ENCODE measurements at regions not wholly inside any gene's neighbourhood (a gene's known extent, or its start where the extent isn't known, plus 50 kb on each side); places are given as distances from the start of the nearest gene placed in this dataset.
A peak's percentile ranks its signal among the peaks of the same experiment; 100 is the strongest.
"Not testable (repeated sequence)": the region's sequence is repeated elsewhere in the genome, so short reads cannot be mapped to it uniquely, and the experiment has no call there.

DNA sequence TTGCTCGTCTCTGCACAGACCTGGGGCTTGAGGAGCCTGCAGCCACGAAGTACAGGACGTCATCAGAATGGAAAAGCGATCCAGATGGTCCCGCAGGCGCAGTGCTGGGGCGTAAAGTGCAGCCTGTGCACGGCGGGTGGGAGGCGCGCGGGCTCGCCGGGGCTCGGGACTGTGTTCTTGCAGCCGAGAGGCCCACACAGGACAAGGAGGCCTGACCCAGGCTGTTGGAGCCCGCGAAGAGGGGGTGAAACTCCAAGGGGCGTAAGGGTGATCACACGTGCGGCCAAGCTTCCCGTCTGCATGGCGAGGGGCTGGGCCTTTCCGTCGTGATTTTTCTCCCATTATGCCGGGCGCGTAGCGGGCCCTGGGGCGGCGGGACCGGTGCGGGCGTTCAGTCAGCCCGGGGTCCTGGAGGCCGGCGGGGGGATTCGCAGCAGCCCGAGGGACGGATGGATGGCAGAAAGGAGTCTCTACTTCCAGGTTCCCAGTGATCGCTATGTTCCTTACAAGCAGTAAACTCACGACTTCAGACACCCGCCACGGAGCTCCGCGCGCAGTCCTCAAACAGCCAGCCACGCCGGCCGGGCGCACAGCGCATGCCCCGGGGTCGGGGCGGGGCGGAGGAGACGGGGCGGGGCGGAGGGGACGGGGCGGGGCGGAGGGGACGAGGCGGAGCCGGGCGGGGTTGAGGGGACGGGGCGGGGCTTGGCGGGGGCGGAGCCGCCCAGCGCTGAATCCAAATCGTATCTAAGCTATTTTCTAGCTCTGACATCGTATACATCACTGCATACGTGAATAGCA lies 141.0 kb upstream of the KCNJ18 start:
- DNase-seq (ENCODE audit: low spot score) = peak; percentile 79

DNA sequence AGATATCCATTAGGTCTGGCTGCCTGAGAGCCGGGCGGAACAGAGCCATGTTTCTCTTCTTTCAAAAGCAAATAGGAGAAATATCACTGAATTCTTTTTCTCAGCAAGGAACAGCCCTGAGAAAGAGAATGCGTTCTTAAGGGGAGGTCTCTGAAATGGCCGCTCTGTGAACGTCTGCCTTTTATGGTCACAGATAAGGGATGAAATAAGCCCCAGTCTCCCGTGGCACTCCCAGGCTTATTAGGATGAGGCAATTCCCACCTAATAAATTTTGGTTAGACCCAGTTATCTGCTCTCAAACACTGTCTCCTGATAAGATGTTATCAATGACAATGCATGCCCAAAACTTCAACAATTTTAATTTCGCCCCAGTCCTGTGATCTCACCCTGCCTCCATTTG lies 133.4 kb upstream of the KCNJ18 start:
- not testable (repeated sequence) for DNase-seq (ENCODE audit: low spot score)

DNA sequence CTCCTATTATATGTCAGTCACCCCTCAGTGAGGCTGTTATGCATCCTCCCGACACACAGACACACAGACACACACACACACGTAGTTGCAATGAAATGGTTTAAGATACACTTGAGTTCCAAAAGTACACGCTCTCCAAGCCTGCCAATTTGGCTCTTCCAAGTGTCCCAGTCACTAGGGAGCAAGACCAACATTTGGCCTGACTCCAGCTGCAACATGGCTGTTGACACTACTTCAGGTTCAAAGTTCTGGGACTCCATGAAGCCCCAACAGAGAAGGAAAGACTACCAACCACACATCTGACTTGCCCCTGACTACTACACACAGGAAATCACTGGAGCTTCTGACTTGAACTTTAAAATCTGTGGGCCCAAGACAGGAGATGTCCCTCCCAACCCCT lies 128.1 kb upstream of the KCNJ18 start:
- no peak for DNase-seq (ENCODE audit: low spot score)

DNA sequence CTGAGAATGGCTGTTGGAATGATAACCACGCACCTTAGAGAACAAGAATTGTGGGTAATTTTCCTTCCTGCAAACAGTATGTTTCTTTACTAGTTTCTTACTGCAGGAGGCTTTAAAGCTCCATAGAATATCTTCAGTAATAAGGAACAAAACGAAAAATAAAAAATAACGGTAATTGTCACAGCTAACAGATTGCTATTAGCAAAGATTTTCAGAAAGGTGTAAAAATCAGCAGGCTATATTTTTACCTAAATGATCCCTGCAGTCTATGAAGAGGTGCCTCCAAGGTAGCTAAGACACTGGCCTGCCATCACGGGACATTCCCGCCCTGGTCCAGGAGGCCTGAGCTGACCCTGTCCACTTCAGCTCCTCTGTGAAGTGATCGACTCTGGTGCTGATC lies 127.6 kb upstream of the KCNJ18 start:
- DNase-seq (ENCODE audit: low spot score) = not testable (repeated sequence)

DNA sequence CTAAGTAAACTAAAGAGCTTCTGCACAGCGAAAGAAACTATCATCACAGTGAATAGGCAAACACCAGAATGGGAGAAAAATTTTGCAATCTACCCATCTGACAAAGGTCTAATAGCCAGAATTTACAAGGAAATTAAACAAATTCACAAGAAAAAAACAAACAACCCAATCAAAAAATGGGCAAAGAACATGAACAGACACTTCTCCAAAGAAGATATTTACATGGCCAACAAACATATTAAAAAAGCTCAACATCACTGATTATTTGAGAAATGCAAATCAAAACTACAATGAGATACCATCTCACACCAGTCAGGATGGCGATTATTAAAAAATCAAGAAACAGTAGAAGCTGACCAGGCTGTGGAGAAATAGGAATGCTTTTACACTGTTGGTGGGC lies 121.9 kb upstream of the KCNJ18 start:
- not testable (repeated sequence) for DNase-seq (ENCODE audit: low spot score)

DNA sequence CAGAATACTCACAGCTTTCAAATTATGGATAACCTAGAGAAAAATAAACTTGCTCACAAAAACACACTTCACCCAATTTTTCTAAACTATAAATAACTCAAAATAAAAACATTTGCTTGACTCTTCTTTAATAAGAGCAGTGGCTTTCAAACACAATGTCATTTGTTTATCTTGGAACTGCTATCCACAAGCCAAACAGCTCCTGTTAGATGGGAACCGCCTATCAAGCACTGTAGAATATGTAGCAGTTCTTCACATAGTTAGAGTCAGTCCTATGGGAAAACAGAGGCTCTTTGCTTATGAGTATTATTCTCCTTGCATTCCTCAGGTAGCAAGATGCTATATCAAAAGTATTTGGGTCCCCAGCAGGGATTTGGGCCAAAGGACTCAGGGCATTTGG lies 120.2 kb upstream of the KCNJ18 start:
- not testable (repeated sequence) for DNase-seq (ENCODE audit: low spot score)

DNA sequence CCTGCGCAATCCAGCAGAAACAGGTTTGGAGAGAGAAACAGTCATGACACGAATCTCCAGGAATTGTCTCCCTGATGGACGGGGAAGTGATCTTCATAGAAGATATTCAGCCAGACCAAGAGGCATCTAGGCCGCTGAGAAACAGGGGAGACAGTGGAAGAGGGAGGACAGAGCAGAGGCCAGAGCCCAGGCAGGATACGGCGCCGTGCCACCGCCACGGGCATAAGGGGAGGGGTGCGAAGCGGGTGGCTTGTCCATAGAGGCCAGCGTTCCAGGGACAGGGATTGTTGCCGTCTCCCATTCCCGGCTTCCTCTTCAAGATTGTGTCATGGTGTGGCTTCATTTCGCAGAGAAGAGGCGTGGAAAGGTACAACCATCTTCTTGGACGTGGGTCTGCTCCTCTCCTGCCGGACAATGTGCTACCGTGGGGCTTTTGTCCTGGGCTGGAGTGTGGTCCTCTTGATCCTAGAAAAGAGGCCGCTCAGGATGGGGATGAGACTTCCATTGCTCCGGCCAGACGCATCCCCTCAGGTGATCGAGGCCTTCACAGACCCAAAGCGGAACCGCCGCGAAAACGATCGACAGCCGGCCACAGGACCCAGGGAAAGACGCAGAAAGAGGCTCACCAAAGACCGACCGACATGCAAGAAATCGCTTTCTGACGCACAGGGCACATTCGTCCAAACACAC lies 118.9 kb upstream of the KCNJ18 start:
- not testable (repeated sequence) for DNase-seq (ENCODE audit: low spot score)

DNA sequence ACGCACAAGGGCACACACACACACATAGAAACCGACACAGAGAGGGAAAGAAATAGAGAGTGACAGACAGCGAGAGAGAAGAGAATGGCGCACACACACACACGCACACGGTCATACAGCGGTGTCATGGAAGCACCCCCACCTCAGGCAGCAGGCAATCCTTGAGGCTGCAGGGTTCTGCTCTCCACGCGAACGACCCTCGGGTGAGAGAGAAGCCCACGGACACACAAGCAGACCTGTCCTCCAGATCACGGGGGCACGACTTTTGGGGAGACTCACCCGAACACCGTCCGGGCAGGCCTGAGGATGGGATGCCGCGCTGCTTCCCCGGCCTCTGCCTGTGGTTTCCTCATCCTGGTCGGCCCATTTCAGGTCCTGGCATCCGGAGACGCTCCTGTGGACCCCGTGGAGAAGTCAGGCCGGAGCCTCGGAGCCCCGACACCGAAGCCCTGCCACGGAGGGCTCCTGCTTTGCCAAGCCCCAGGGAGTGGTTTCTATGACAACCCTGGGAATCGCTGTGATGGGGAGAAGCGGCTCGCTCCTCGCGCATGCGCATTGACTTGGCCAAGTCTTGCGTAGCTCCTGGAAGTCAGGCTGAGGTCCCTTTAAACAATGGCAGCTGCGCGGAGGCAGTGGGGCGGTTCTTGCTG lies 118.2 kb upstream of the KCNJ18 start:
- peak; percentile 36 for DNase-seq (ENCODE audit: low spot score)

DNA sequence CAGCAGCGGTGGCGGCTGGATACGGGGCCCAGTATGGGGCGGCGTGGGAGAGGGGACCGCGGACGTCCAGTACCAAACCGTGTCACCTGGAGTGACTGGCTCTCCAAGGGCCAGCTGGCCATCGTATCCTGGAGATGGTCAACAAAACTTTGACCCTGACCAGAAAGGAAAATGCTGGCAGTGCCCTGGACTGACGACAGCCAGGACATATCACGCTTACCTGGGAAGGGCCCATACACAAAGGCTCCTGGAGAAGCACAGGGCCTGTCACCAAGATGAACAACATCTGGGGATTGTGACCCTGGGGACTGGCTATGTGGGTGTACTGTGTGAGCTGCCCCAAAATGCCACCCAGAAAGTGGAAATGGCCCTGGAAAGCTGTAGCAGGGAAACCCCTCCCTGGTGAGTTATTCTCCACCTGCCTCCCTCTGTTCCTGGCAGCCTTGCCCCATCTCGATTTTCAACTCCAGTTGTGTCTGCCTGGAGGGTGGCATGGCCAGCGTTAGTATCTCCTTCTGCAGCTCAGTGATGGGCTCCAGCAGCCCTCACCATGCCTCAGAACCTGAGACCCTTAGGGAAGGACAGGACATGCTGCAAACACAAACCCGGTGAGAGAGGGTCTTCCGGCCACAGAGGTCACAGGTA lies 117.6 kb upstream of the KCNJ18 start:
- not testable (repeated sequence) for DNase-seq (ENCODE audit: low spot score)

DNA sequence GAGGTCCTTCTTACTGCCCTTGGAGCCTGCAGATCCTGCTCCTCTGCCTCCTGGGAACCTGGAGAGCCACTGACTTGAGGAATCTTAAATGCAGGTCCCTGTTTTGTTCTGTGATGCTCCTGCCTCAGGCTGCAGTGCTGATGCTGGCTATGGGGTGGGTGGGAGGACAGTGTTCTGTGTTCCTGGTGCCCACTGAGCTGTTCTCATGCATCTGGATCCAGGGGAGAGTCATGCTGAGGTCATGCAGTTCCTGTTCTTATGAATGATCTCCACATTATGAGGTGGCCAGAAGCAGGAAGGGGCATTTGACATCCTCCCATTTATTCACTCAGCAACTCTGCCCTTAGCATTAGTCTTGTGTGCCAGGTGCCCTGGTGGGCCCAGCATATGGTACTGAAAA lies 113.5 kb upstream of the KCNJ18 start:
- not testable (repeated sequence) for DNase-seq (ENCODE audit: low spot score)

DNA sequence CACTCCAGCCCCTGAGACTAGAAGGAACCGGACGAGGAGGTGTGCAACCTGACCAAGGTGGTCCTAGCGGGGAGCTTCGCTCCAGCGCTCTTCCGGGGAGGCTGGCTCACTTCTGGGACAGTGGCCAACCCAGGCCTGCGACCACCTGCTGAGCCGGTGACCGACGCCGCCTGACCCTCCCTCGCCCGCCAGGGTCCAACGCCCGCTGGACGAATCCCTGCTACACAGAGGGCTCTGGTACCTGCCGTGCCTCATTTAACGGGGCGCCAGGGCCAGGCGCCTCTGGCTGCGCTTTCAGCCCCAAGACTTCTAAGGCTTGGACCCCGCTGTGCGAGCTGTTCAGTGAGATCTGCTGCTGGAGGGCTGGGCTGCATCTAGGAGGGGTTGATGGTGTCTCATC lies 99.5 kb upstream of the KCNJ18 start:
- no peak for DNase-seq (ENCODE audit: low spot score)

DNA sequence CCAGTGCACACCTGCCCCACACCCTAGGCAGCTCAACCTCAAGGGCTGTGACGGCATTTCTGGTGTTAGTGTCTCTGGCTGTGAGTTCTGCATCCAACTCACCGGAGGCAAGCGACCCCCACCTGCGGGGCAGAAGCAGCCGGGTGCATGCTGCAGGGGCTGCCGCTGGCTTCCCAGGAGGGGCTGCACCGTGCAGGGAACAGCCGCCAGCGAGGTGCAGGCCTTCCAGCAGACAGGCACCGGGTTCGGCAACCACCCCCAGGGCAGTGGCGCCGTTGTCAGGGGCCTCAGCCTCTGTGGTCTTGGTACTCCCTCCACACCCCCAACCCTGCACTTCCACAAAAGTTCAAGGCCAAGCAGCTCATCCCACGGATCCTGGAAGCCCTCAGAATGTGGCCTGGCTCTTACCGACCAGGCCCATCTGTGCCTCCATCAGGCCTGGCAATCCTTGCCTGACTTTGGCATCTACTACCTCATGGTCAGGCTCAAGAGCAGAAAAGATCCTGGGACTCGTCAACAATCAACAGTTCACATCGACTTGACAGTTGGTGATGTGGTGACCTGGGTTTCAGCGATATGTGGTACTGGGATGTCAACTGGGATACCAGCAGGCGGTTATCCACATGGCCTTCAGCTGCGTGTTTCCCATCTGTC lies 98.7 kb upstream of the KCNJ18 start:
- not testable (repeated sequence) for DNase-seq (ENCODE audit: low spot score)

DNA sequence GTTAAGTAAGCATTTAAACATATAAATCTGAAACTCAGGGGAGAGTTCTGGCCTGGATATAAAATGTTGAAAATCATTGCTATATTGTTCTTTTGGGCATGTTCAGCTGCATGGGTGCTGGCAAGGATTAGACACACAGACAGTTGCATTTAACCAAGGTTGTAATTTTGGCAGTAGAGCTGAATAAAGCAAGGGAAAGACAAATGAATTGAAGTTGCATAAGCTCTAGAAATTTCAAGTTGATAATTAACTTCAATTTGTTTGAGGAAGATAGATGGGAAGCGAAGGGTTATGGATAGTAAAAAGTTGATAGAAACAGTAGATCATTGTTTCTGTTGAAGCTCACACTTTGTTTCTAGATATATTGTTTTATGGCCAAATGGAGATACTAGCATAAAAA lies 97.2 kb upstream of the KCNJ18 start:
- DNase-seq (ENCODE audit: low spot score) = no peak

DNA sequence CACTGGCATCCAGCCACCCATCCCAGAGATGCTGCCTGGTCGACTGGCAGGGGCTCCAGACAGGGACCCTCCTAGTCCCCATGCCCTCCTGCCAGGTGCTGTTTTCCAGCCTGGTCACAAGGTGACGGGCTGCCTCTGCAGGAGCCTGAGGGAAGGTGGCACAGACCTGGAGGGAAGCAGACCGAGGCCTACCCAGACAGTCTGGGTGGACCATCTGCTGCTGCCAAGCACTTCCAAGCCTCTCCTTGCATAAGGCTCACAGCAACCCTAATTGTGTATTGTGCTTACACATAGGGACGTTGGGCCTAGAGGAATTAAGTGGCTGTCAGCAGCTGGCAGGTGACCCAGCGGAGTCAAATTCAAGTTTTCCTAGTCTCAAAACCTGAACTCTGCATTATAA lies 90.1 kb upstream of the KCNJ18 start:
- DNase-seq (ENCODE audit: low spot score) = no peak

DNA sequence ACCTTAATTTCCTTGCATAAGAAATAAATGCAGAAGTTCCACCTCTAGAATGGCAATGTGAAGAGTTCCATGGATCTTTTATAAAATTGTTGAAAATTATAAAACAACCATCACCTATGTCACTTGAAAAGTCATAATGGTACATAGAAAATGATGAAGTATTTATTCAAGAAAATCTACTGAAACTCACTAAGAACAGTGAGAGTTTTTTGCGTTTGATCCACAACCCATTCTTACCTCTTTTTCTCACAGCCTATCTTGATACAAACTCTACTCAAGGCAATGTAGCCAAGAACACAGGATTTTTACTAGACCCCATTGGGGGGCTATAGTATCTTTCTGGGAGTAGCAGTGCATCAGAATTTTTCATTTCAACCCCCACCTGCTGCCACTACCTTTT lies 89.0 kb upstream of the KCNJ18 start:
- not testable (repeated sequence) for DNase-seq (ENCODE audit: low spot score)

DNA sequence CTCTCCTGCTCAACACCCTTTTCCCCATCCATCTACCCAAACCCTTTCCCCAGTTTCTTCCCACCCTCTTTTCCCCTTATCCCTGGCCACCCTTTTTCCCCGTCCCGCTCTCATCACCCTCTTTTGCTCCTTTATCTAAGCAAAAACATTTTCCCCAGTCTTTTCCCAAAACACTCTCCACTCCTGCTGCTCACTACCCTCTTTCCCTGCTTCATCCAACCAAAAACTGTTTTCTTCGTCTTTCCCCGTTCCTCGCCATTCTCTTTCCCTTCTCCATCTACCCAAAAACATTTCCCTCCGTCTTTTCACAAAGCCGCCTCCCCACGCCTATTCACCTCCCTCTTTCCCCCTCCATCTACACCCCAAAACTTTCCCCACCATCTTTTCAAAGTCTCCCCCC lies 80.9 kb upstream of the KCNJ18 start:
- not testable (repeated sequence) for DNase-seq (ENCODE audit: low spot score)

DNA sequence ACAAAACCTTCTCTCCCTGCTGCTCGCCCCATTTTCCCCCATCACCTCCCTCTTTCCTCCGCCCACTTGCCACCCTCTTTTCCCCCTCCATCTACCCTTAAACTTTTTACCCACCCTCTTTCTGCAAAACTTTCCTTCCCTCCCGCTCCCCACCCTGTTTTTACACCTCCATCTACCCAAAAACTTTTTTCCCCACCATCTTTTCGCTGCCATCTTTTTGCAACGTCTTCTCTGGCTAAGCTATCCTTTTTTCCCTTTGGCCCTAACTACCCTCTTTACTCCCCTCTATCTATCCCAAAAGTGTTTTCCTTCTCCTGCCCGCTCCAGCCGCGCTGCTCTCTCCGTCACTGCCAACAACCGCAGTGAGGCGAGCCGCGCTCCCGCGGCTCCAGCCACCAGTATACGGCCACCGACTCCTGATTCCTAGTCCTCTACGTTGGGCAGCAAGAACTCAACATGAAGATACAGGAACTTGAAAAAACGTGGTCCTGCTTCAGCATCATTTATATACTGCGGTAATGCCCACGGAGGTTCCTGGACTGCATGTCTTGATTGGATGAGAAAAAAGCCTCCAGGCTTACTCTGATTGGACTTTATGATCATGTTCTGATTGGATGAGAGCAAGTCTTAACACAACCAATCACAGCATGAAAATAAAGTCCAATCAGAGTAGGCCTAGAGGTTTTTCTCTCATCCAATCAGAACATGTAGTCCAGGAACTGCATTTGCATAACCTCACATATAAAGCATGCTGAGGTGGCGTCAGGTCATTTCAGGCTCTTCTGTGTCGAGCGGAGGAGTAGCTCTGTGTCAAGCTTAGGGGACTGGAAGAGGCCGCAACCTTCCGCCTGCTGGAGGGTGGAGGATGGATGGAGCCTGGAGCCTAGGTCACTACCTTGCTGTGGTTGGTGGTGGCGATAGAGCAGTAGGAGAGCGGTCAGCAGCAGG lies 79.9 kb upstream of the KCNJ18 start:
- not testable (repeated sequence) for DNase-seq (ENCODE audit: low spot score)

DNA sequence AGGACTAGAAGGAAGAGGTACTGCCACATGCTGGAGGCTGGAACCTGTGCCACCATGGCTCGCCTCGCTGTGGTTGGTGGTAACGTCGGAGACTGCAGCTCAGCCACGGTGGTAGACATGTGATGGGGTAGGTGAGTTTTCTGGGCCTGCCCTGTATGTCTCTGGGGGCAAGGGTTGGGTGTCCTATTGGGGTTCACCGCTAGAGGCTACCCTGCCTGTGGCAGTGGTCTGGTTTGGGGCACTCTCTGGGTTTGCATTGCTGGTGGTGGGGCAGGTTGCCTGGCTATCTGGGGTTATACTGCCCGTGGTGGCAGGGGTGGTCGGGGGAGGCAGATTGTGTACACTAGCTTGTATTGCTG lies 79.3 kb upstream of the KCNJ18 start:
- DNase-seq (ENCODE audit: low spot score) = no peak

DNA sequence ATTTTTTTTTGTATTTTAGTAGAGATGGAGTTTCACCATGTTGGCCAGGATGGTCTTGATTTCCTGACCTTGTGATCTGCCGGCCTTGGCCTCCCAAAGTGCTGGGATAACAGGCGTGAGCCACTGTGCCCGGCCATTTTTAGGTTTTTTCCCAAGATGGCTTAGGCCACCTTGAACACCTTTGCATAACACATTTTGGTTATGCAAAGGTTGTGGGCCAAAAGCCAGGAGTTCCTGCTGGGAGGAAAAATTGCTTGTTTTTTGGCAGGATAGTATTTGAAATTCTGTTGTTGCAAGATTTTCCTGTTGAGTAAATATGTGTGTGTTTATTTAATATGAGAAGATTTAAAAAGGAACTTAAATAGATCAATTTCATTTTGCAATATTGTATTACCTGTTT lies 65.3 kb upstream of the KCNJ18 start:
- not testable (repeated sequence) for DNase-seq (ENCODE audit: low spot score)

Measured in CD4-positive, alpha-beta T cell treated with Interleukin-2 at 100 ng/mL for 4 hours (primary cell).